Gastroesophageal sphincter (tissue), 4 donors: ENCODE measurements at regions not wholly inside any gene's neighbourhood (a gene's known extent, or its start where the extent isn't known, plus 50 kb on each side); places are given as distances from the start of the nearest gene placed in this dataset.
"Not testable (repeated sequence)": the region's sequence is repeated elsewhere in the genome, so short reads cannot be mapped to it uniquely, and the experiment has no call there.

Experiments
- ATAC-seq: fragments of 150-250 bp; one replicate; pipeline ENCODE4 v1.9.1; 2016; ENCODE audit warnings: mild to moderate bottlenecking, moderate library complexity
- H3K27ac ChIP-seq, 4 donors: fragments of 200-600 bp; sonication (generic) in 3 of 4; 1 replicate in 3 of 4; 2 replicates in 1 of 4; pipeline ENCODE4 v1.5.1; 2016 to 2019
- H3K27me3 ChIP-seq: fragments of 200-600 bp; sonication (generic); one replicate; pipeline ENCODE4 v1.5.1; 2019
- H3K36me3 ChIP-seq, 2 donors: fragments of 200-600 bp; sonication (generic); one replicate each; pipeline ENCODE4 v1.5.1; 2019; ENCODE audit warnings: control low read depth in 1 of 2
- H3K4me1 ChIP-seq, 3 donors: fragments of 200-600 bp; sonication (generic); 1 replicate in 2 of 3; 2 replicates in 1 of 3; pipeline ENCODE4 v1.5.1; 2016 to 2019; ENCODE audit warnings: control low read depth in 2 of 3
- H3K4me3 ChIP-seq, 2 donors: fragments of 200-600 bp; sonication (generic); one replicate each; pipeline ENCODE4 v1.5.1; 2019; ENCODE audit warnings: mild to moderate bottlenecking in 1 of 2, moderate library complexity in 1 of 2
- H3K9me3 ChIP-seq, 3 donors: fragments of 200-600 bp; sonication (generic); one replicate each; pipeline ENCODE4 v1.5.1; 2017 to 2019; ENCODE audit warnings: control low read depth in 2 of 3
- CTCF ChIP-seq, 4 experiments: fragments of 200-600 bp in 2 of 4; fragments of 450-650 bp in 2 of 4; sonication (generic) in 1 of 4; IDR thresholded peaks; one replicate each; pipeline ENCODE4 v1.5.1; 2017 to 2019; ENCODE audit warnings: antibody characterized with exemption in 4 of 4, mild to moderate bottlenecking in 2 of 4, moderate library complexity in 2 of 4
- EP300 ChIP-seq: sonication (generic); formaldehyde crosslinking; IDR thresholded peaks from one replicate; pipeline ENCODE4 v1.6.1; 2017; ENCODE audit warnings: antibody characterized with exemption, mild to moderate bottlenecking
- POLR2A ChIP-seq, 2 donors: fragments of 450-650 bp; IDR thresholded peaks; one replicate each; pipeline ENCODE4 v1.6.1; 2017; ENCODE audit warnings: antibody characterized with exemption in 2 of 2, mild to moderate bottlenecking in 2 of 2, moderate library complexity in 1 of 2
- POLR2AphosphoS5 ChIP-seq: sonication (generic); formaldehyde crosslinking; IDR thresholded peaks from one replicate; pipeline ENCODE4 v1.6.1; 2017; ENCODE audit warnings: antibody characterized with exemption
- WGBS, 2 donors: methylation state at CpG; one replicate each; pipeline ENCODE4 v1.1.5; 2018; ENCODE audit warnings: low coverage in 1 of 2; 5-methylcytosine and 5-hydroxymethylcytosine counted together

GRCh38 chr18:77344786-77345500 lies 95.3 kb downstream of the GALR1 start:
- Histone ChIP-seq H3K27me3 (peaks cover 14% of the 10 kb centered on the region), H3K9me3 (peaks cover 0 to 6% (median 0%) of the 10 kb centered on the region in 3 donors), H3K4me3 (no peak overlapping the region), H3K36me3 (no peaks in the 10 kb centered on the region), H3K4me1 (no peaks in the 10 kb centered on the region), H3K27ac (no peak overlapping the region)
- ATAC-seq = no peak
- TF ChIP-seq POLR2A (IDR thresholded peaks at IDR 0.05) (no peak), EP300 (no peak), POLR2AphosphoS5 (no peak), CTCF (IDR thresholded peaks at IDR 0.05) (no peak)
- WGBS, 2 donors = 34 to 53% methylated on average over 2 to 6 of the region's 11 CpGs

GRCh38 chr18:77346208-77346810 lies 96.7 kb downstream of the GALR1 start:
- H3K27ac ChIP-seq = no peak overlapping the region
- no peak for ATAC-seq
- TF ChIP-seq POLR2AphosphoS5 (no peak), EP300 (no peak)

GRCh38 chr18:77353349-77353748 lies 103.7 kb downstream of the GALR1 start:
- H3K27me3 ChIP-seq = peaks cover 22% of the 10 kb centered on the region
- H3K36me3 ChIP-seq, H3K27ac ChIP-seq, ATAC-seq, H3K4me3 ChIP-seq, H3K9me3 ChIP-seq, H3K4me1 ChIP-seq: not testable (repeated sequence)
- WGBS, 2 donors = 100% methylated on average over 2 of the region's 3 CpGs; no CpG with 5 or more reads in 1 of the 2 donors

More at GRCh38 chr18:77346208-77346810, 96.7 kb downstream of the GALR1 start:
- H3K36me3 ChIP-seq = no peaks in the 10 kb centered on the region
- H3K4me1 ChIP-seq = no peaks in the 10 kb centered on the region
- 81% methylated on average over 2 of the region's 2 CpGs for whole genome bisulfite sequencing, 2 donors
- no peak overlapping the region for H3K4me3 ChIP-seq
- H3K27me3 ChIP-seq = peaks cover 8% of the 10 kb centered on the region
- peaks cover 0 to 6% (median 0%) of the 10 kb centered on the region in 3 donors for H3K9me3 ChIP-seq

- Histone ChIP-seq H3K27me3 (peaks cover 12% of the 10 kb centered on the region), H3K4me1 (no peaks in the 10 kb centered on the region), H3K27ac (no peak overlapping the region), H3K4me3 (no peak overlapping the region), H3K9me3 (no peaks in the 10 kb centered on the region), H3K36me3 (no peaks in the 10 kb centered on the region)
- 84 to 92% methylated on average over 4 of the region's 4 CpGs for WGBS, 2 donors
- TF ChIP-seq POLR2AphosphoS5 (no peak), EP300 (no peak), POLR2A (IDR thresholded peaks at IDR 0.05) (no peak)
- ATAC-seq = no peak
Observed at GRCh38 chr18:77359561-77360314, 110.1 kb downstream of the GALR1 start.

- Histone ChIP-seq H3K9me3 (no peaks in the 10 kb centered on the region), H3K27me3 (peaks cover 12% of the 10 kb centered on the region), H3K27ac (no peak overlapping the region), H3K4me3 (no peak overlapping the region), H3K36me3 (no peaks in the 10 kb centered on the region), H3K4me1 (no peaks in the 10 kb centered on the region)
- TF ChIP-seq POLR2AphosphoS5 (no peak), POLR2A (IDR thresholded peaks at IDR 0.05) (no peak), CTCF (IDR thresholded peaks at IDR 0.05) (no peak), EP300 (no peak)
- 63% methylated on average over 3 of the region's 3 CpGs; no CpG with 5 or more reads in 1 of the 2 donors for WGBS, 2 donors
- no peak for ATAC-seq
Observed at GRCh38 chr18:77360315-77361190, 110.9 kb downstream of the GALR1 start.

GRCh38 chr18:77361382-77361781 lies 111.7 kb downstream of the GALR1 start:
- H3K4me1 ChIP-seq = peaks cover 0 to 3% (median 0%) of the 10 kb centered on the region in 3 donors
- H3K27ac ChIP-seq = no peak overlapping the region
- no peak overlapping the region for H3K4me3 ChIP-seq
- ATAC-seq = no peak
- WGBS, 2 donors = 38 to 57% methylated on average over 1 of the region's 1 CpG
- TF ChIP-seq POLR2A (IDR thresholded peaks at IDR 0.05) (no peak), CTCF (IDR thresholded peaks at IDR 0.05) (no peak), EP300 (no peak), POLR2AphosphoS5 (no peak)
- H3K27me3 ChIP-seq = peaks cover 16% of the 10 kb centered on the region
- H3K36me3 ChIP-seq = no peaks in the 10 kb centered on the region
- no peaks in the 10 kb centered on the region for H3K9me3 ChIP-seq
